Activated T-helper 1 cell treated with anti-CD3 and anti-CD28 coated beads, Interleukin-12 subunit alpha, Interleukin-12 subunit beta, Interleukin-2, Interleukin-4 antibody, amounts not matched to agents 30 ng/mL and 10 ng/mL and 1 ng/mL, durations not matched to agents 14 hours and 24 hours and 36 hours (primary cell): ENCODE measurements at regions not wholly inside any gene's neighbourhood (a gene's known extent, or its start where the extent isn't known, plus 50 kb on each side); places are given as distances from the start of the nearest gene placed in this dataset.

ENCODE experiments used
- DNase-seq: peaks from one replicate; pipeline ENCODE4 v3.0.0; 2021; ENCODE audit warnings: low spot score
- H3K27ac Mint-ChIP-seq: one replicate; pipeline ENCODE4 v1.8.0; 2021; ENCODE audit warnings: mild to moderate bottlenecking, mixed read lengths
- H3K27me3 Mint-ChIP-seq: one replicate; pipeline ENCODE4 v1.8.0; 2022; ENCODE audit warnings: mild to moderate bottlenecking, moderate library complexity, mixed read lengths; ENCODE audit not compliant: insufficient read depth
- H3K36me3 Mint-ChIP-seq: one replicate; pipeline ENCODE4 v1.8.0; 2021; ENCODE audit warnings: low read depth, mixed read lengths
- H3K4me1 Mint-ChIP-seq: one replicate; pipeline ENCODE4 v1.8.0; 2021; ENCODE audit warnings: low read depth, mixed read lengths
- H3K4me3 Mint-ChIP-seq: one replicate; pipeline ENCODE4 v1.8.0; 2021; ENCODE audit warnings: mild to moderate bottlenecking, moderate library complexity, mixed read lengths
- H3K9me3 Mint-ChIP-seq: one replicate; pipeline ENCODE4 v1.8.0; 2021; ENCODE audit warnings: mixed read lengths
- intact Hi-C: fragments of 100-400 bp; cut with micrococcal nuclease; formaldehyde crosslinking; loops from one replicate; pipeline ENCODE4 v1.15.1; 2024

DNA sequence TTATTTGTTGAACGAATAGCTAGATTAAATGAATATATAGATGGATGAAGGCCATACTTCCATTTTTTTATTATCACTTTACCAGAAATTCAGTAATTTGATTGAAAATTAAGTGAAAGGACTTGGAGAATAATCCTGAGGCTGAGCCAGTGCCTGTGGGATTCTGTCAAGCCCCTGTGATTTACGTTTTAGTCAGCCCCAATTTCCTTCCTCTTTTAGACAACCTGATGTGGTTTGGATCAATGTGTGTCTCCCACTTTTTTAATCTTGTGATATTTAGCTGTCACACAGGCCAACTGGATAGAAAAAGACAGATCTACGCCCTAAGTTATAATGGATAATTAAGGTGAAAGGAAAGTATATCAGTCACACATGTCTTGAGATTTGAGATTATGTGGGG, 188.8 kb downstream of the EDN1 start:
- peaks cover 8% of the 10 kb centered on the region for H3K4me1 Mint-ChIP-seq
- no peak overlapping the region for H3K4me3 Mint-ChIP-seq

DNA sequence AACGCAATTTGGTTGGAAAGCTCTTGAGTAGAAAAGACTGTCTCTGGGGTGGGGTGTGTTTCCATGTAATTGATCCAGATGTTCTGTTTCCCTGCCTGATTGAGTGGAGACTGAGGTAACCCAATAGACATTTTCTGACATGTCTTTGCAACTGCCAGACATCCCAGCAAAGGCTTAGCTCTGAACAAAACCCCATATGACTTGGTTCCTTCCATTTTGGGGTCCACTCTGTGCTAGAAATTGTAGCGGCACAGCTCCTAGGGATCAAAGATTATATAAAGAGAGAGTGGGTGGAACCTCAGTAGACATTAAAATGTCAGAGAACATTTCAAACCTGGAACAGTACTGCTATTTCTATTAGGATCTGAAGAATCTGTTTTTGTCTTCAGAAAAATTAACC, 189.3 kb downstream of the EDN1 start:
- H3K36me3 Mint-ChIP-seq: no peaks in the 10 kb centered on the region
- intact Hi-C loops: no loop called here
- no peak for DNase-seq
- H3K4me1 Mint-ChIP-seq: peaks cover 8% of the 10 kb centered on the region
- H3K4me3 Mint-ChIP-seq: no peak overlapping the region
- H3K27me3 Mint-ChIP-seq: no peaks in the 10 kb centered on the region
- no peak overlapping the region for H3K27ac Mint-ChIP-seq
- no peaks in the 10 kb centered on the region for H3K9me3 Mint-ChIP-seq

More for the DNA sequence above, 188.8 kb downstream of the EDN1 start:
- intact Hi-C loops: no loop called here
- H3K9me3 Mint-ChIP-seq: no peaks in the 10 kb centered on the region
- no peak overlapping the region for H3K27ac Mint-ChIP-seq
- H3K27me3 Mint-ChIP-seq: no peaks in the 10 kb centered on the region
- DNase-seq: no peak
- H3K36me3 Mint-ChIP-seq: no peaks in the 10 kb centered on the region

DNA sequence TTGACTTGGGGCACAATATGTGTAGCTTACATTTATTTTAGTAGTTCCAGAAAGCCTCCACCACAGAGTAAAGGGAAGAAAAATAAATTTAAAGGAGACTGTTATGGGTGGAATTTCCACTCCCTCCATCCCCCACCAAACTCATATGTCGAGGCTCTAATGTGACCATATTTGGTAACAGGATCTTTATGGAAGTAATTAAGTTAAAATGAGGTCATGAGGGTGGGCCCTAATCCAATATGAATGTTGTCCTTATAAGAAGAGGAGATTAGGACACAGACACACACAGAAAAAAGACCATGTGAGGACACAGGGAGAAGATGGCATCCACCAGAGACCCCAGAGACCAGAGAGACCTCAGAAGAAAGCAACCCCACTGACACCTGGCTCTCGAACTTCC, 189.7 kb downstream of the EDN1 start:
- Mint-ChIP-seq H3K4me3 (no peak overlapping the region), H3K36me3 (no peaks in the 10 kb centered on the region), H3K9me3 (no peaks in the 10 kb centered on the region), H3K27me3 (no peaks in the 10 kb centered on the region), H3K27ac (no peak overlapping the region), H3K4me1 (peaks cover 8% of the 10 kb centered on the region)
- no peak for DNase-seq
- intact Hi-C loops: no loop called here

DNA sequence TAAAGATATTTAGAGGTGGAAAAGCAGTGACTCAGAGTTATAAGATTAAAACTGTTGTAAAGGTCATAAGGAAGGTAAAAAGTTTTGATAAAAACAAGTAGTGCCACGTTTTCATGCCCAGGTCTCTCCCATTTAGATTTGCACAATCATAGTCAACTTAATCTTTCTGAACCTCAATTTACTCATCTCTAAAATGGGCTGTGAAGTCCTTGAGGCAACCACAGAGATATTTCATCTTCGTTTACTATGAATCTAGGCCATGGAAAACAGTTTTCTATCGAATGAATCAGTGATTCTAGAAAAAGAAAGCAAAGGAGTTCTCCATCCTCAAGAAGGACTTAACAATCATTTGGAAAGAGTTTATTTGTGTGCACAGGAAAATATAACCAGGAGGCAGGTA, 190.2 kb downstream of the EDN1 start:
- intact Hi-C loops: no loop called here
- Mint-ChIP-seq H3K4me1 (peaks cover 8% of the 10 kb centered on the region), H3K36me3 (no peaks in the 10 kb centered on the region), H3K4me3 (no peak overlapping the region), H3K9me3 (no peaks in the 10 kb centered on the region), H3K27me3 (no peaks in the 10 kb centered on the region), H3K27ac (no peak overlapping the region)
- no peak for DNase-seq

DNA sequence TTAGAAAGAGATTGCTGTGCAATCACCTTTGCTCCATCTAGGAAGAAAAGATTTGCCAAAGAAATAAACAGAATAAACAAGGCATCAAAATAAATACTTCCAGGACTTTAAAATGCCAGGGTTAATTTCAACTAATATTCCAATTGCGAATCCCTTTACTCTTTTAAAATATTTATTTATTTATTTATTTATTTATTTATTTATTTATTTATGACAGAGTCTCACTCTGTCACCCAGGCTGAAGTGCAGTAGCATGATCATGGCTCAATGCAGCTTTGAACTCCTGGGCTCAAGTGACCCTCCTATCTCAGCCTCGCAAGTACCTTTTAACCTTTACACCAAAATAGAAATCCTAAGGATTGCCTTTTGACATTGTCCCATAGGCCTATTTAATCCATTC, 191.1 kb downstream of the EDN1 start:
- intact Hi-C loops: no loop called here
- Mint-ChIP-seq H3K27ac (no peak overlapping the region), H3K27me3 (no peaks in the 10 kb centered on the region), H3K9me3 (no peaks in the 10 kb centered on the region), H3K36me3 (no peaks in the 10 kb centered on the region), H3K4me1 (peaks cover 8% of the 10 kb centered on the region), H3K4me3 (no peak overlapping the region)
- no peak for DNase-seq

DNA sequence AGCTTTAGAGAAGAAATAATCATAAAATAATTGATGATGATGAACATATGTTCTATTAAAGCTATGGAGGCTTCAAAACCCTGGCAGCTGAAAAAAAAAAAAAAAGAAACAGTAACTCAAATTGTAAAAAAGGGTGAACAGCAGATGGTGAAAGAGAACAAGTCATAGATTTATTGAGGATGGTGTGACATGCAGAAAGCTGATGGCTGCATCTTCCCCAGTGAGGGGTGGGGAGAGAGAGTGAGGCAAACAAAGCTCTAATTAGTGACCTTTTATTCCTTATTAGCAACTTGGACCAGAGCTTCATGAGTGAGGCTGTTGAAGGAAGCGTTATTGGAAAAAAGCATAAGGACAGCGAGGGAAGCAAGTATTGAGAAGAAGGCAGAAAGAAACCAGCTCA, 191.7 kb downstream of the EDN1 start:
- DNase-seq: no peak
- no peaks in the 10 kb centered on the region for H3K9me3 Mint-ChIP-seq
- no peak overlapping the region for H3K27ac Mint-ChIP-seq
- no peaks in the 10 kb centered on the region for H3K36me3 Mint-ChIP-seq
- peaks cover 8% of the 10 kb centered on the region for H3K4me1 Mint-ChIP-seq
- H3K4me3 Mint-ChIP-seq: no peak overlapping the region
- no peaks in the 10 kb centered on the region for H3K27me3 Mint-ChIP-seq
- intact Hi-C loops: no loop called here

DNA sequence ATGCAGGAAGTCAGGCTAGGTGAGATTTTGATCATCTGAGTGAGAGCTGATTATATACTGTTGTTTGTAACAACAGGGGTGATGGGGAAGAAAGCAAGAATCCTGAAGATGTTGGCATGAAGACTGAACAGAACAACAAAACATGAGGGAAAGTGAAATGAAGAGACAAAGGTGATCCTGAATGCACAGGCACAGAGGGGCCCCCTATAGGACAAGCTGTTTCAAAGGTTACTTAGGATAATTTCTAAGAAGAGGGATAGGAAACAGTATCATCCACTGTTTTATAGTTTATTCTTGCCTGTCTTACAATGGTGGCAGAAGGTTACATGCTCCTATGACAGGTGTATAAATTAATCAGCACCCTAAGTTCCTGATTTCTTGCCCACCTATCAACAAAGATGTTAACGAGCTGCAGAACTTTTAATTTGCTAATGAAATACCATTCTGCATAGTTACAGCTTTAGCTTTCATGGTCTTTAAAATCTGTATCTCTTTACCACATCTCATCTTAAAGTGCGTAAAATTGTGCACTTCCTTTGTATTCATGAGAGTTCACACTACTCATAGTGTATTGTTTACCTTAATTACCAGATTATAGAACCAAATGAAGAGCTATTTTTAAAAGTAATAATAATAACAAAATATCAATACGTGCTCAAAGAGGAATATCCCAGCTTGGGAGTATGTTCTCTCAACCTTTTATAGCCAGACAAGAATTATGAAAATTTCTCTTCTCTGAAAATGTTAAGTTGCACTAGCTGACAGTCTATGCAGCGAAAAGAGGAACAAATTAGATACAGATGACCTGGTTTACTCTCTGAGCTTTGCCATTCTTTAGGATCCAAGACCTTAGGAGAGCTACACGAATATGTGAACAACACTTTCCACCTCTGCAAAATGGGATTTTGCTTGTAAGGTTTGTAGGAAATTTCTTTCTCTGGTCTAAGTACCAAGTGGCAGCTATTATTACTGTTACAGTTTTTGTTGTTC, 192.5 kb downstream of the EDN1 start:
- Mint-ChIP-seq H3K4me1 (peaks cover 8% of the 10 kb centered on the region), H3K9me3 (no peaks in the 10 kb centered on the region), H3K27me3 (no peaks in the 10 kb centered on the region), H3K36me3 (no peaks in the 10 kb centered on the region), H3K27ac (no peak overlapping the region), H3K4me3 (no peak overlapping the region)
- intact Hi-C loops: no loop called here
- no peak for DNase-seq

DNA sequence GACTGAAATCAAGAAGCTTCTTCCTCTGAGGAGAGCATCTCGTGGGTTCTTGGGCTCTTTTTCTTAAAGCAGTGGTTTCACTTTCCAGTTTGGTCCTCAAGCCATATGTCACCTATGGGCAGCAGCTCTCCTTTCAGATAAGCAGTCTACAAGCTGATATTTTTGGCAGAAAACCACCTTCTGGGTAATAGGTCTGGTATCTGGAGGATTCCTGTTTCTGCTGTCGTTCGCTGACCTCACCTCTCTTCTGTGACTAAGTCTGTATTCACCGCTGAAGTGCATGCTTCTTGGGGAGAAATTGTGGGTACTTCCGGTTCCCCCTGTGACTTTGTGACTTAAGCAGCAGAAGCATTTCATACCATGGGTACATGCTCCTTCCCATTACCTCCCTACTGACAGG, 193.6 kb downstream of the EDN1 start:
- H3K4me1 Mint-ChIP-seq: peaks cover 8% of the 10 kb centered on the region
- no peak for DNase-seq
- H3K4me3 Mint-ChIP-seq: no peak overlapping the region

DNA sequence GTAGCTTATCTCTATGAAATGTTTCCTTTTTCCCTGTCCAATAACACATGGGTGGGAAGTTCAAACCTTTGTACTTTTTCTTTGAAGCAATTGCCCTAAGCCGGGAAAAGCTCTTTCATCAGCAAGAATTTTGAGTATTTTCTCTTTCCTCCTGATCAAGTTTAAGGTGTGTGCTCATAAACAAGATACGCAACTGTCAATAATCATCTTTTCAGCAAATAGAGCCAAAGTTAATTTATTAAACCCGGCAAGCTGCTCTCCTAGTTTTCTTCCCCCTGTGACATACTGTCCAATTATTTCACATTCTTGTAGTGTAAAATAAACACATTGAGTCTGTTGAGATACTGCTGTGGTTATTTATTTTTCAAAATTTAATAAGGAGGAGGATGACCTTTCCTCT, 194.4 kb downstream of the EDN1 start:
- Mint-ChIP-seq H3K36me3 (no peaks in the 10 kb centered on the region), H3K27ac (no peak overlapping the region), H3K4me3 (no peak overlapping the region), H3K9me3 (no peaks in the 10 kb centered on the region), H3K4me1 (peaks cover 8% of the 10 kb centered on the region), H3K27me3 (peaks cover 2% of the 10 kb centered on the region)
- no peak for DNase-seq
- intact Hi-C loops: no loop called here

More for the DNA sequence above, 193.6 kb downstream of the EDN1 start:
- no peak overlapping the region for H3K27ac Mint-ChIP-seq
- intact Hi-C loops: no loop called here
- no peaks in the 10 kb centered on the region for H3K36me3 Mint-ChIP-seq
- no peaks in the 10 kb centered on the region for H3K9me3 Mint-ChIP-seq
- H3K27me3 Mint-ChIP-seq: peaks cover 2% of the 10 kb centered on the region

DNA sequence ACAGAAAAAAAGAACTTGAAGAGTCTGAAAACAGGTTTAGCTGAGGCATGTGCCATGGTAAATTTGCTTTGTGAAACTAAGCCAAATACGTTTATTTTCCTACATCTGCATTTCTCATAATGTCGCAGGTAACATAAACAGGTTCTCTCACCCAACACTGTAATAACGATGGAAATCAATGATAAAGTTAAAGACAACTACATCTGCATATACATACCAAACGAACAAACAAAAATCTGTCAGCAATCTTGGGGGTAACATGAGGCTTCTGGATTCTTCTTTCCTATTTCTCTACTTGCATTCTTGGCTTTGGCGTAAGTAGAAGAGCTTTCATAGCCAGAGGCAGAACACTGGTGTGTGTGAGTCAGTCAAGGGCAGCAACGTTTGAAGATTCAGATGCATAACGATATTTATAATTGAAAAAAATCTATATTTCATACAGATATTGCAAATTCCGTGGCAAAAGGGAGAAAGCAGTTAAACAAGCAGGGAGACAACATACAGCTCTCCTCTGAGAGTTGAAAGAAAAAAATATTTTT, 195.1 kb downstream of the EDN1 start:
- H3K9me3 Mint-ChIP-seq: no peaks in the 10 kb centered on the region
- no peak overlapping the region for H3K4me3 Mint-ChIP-seq
- no peak for DNase-seq
- peaks cover 2% of the 10 kb centered on the region for H3K27me3 Mint-ChIP-seq
- no peaks in the 10 kb centered on the region for H3K36me3 Mint-ChIP-seq
- intact Hi-C loops: no loop called here
- H3K27ac Mint-ChIP-seq: no peak overlapping the region
- peaks cover 8% of the 10 kb centered on the region for H3K4me1 Mint-ChIP-seq

DNA sequence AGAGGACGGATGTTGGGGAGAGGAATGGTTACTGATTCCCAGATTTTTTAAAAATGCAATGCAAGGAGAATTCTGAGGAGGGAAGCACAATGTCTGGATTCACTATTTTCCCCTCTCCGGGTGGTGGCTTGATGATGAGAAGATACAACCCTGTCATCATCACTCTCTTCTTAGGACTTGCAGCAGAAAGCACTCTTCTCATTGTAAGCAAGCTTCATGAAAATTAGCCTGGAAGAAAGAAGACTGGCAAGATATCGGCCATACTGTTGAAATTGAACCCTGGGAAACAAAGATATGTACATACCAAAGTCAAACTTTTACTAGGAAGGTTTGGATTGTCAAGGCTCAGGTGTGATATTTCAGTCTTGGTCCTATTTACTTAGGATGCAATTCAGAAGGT, 195.7 kb downstream of the EDN1 start:
- no peaks in the 10 kb centered on the region for H3K36me3 Mint-ChIP-seq
- no peak for DNase-seq
- intact Hi-C loops: no loop called here
- H3K4me3 Mint-ChIP-seq: no peak overlapping the region
- H3K9me3 Mint-ChIP-seq: no peaks in the 10 kb centered on the region
- H3K4me1 Mint-ChIP-seq: peaks cover 11% of the 10 kb centered on the region
- H3K27ac Mint-ChIP-seq: no peak overlapping the region
- peaks cover 2% of the 10 kb centered on the region for H3K27me3 Mint-ChIP-seq

DNA sequence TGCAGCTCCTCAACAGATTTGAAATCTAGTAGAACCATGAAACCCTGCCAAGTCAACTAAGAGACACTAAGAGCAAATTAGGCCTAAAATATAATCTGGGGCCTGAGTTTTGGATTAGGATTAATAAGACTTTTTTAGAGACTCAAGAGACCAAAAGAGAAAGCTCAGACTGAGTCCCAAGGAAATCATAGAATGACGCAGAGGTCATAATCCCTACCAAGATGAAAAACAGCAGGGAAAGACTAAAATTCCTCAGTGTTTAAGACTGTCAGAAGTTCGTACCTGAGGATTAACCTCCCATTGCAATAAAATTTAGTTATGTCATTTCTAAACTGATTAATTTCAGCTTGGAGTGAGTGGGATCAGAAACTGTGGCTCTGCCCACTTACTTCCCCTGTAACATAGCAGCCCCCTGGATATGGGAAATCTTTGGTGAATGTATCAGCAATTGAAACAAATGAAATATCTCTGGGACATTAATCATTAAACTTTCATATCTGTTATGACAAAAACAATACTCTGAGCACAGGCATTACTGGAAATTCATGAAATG, 200.3 kb downstream of the EDN1 start:
- intact Hi-C loops: no loop called here
- Mint-ChIP-seq H3K9me3 (no peaks in the 10 kb centered on the region), H3K27ac (no peak overlapping the region), H3K36me3 (no peaks in the 10 kb centered on the region), H3K4me3 (no peak overlapping the region), H3K4me1 (peaks cover 9% of the 10 kb centered on the region), H3K27me3 (peaks cover 2% of the 10 kb centered on the region)
- DNase-seq: no peak

DNA sequence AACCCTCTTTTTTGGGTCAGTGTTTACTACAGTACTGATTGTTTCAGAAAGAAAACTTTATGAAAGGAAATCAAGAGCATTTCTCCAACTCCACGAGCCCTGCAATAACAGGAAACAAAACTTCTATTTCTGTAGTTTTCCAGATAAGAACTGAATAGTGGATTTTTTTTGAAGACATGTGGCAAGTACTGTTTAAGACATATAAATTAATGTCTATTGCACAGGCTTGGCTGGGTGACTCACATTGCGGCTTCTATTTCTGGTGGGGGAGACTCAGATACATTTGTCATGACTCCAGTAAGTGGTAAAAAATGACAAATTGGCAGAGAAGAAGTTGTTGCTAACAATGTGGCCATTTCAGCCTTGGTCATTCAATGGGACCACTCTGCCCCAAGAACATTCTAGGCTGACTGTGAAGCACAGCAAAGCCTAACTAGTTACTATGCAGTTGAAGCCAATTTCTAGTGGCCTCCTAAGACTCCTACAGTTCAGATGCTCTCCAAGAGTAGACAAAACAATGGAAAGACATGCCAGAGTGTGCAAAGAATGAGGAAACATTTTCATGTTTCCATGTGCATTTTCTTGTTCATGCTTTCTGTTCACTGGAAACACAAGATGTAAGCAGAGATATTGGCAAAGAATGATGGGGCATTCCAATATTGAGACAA, 200.9 kb downstream of the EDN1 start:
- Mint-ChIP-seq H3K27ac (no peak overlapping the region), H3K4me1 (peaks cover 9% of the 10 kb centered on the region), H3K36me3 (no peaks in the 10 kb centered on the region), H3K4me3 (no peak overlapping the region), H3K9me3 (no peaks in the 10 kb centered on the region), H3K27me3 (peaks cover 2% of the 10 kb centered on the region)
- DNase-seq: no peak
- intact Hi-C loops: no loop called here
